Activated CD4-positive, alpha-beta T cell treated with anti-CD3 and anti-CD28 coated beads, Interleukin-2, amount 50 U/mL, for 16 hours (primary cell): ENCODE measurements at regions not wholly inside any gene's neighbourhood (a gene's known extent, or its start where the extent isn't known, plus 50 kb on each side); places are given as distances from the start of the nearest gene placed in this dataset.
"Not testable (repeated sequence)": the region's sequence is repeated elsewhere in the genome, so short reads cannot be mapped to it uniquely, and the experiment has no call there.

Experiments
- DNase-seq: peaks from one replicate; pipeline ENCODE4 v3.0.0-alpha.2; 2020

DNA sequence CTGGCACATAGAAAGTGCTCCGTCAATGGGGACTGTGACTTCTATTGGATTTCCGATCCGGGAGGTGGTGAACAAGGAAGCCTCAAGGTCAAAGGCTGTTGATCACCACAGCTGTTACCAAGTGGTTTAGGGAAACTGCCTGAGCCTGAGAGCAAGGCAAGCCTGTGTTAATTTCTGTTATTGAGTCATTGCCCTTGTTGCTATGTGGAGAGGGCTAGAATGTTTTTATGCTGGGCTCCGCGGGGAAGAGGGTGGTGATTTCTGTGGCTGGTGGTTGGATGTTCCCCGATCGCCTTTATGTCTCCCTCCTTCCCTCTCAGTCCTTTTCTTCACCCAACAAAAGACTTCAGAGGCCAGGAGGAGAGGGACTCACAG, 108.5 kb upstream of the ALX4 start:
- no peak for DNase-seq

DNA sequence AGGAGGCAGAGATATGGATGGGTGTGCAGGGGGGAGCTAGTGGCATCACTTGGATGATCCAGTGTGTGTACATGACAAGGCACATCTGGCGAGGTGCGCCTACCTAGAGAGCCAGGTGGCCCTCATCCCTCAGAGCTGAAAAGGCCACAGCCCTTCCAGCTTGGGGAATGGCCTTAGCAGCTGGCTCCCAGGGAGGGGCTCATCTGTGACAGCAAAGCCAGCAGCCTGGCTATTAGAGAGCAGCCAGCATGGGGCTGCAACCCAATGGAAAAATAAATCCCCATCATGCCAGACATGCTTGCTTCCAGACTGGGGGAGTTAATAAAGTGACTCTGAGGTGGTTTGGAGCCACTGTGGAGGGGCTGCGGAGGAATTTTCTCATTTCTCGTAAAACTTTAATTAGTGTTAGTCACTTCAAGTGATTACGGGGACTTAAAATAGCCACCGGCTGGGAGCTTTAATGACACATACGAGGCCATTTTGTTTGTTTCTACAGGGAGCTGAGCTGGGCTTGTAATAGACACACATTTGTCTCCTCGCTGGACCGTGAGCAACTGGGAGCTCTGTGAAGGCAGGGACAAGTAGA, 111.2 kb upstream of the ALX4 start:
- DNase-seq: no peak

DNA sequence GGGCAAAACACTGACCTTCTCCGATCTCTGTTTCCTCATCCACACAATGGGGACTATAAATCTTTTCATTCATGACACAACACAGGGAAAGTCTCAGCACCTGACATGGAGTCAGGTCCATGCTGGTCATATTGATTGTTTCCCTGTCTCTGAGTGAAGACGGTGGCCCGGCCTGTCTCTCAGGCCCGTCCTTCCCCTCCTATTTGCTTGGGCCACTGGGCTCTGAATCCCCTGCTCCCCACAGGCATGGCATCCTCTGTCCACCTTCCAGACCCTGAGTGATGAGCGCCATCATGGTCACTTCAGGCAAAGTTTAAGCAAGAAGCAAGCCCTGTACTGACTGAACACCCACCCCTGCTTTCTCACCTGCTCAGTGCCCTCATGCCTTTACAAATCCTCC, 113.3 kb upstream of the ALX4 start:
- no peak for DNase-seq

DNA sequence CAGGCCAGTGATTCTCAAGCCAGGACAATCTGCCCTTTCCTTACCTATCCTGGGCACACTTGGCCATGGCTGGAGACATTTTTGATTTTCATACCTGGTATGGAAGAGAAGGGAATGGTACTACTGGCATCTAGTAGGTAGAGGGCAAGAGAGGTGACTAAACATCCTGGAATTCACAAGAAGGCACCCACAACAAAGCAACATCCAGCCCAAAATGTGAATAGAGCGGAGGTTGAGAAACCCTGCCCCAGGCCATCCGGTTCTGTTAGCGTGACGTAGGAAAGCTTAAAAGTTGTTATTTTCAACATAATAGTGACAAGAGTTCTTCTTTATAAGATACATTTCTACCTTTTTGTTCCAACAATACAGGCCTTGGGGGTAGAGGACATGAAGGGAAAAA, 114.9 kb upstream of the ALX4 start:
- no peak for DNase-seq

DNA sequence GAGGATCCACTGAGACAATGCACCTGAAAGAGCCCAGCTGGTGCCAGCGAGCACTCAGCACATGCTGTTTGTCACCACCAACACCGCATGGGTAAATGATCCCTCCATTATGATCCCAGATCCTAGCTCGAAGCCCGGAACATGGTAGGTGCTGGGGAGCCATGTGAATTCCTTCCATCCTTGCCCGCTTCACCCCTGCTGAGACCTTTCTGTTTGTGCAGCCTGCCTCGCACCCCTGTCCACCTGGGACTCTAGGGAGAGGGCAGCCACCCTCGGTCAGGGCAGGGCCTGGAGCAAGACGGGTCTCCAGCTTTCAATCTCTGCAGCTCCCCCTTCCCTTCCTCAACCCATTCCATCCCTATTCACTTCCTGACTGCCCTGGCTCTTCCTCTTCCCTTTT, 116.2 kb upstream of the ALX4 start:
- DNase-seq: no peak

DNA sequence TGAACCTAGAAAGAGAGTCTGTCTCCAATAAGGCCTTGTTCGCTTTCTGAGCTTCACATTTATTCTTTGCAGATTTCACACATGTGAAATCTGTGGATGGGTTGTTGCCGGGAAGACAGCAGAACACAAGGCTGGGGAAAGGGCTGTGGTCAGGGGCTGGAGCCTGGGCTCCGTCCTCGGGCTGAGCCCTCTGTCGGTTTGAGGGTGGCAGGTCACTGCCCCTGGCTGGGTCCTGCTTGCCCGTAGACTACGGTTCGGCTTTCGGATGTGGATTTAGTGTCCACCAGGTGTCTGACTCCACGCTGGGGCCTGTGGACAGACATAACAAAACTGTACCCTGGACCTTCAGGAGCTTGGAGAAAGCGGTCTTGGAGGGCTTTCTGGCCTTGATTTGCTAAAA, 117.0 kb upstream of the ALX4 start:
- no peak for DNase-seq

DNA sequence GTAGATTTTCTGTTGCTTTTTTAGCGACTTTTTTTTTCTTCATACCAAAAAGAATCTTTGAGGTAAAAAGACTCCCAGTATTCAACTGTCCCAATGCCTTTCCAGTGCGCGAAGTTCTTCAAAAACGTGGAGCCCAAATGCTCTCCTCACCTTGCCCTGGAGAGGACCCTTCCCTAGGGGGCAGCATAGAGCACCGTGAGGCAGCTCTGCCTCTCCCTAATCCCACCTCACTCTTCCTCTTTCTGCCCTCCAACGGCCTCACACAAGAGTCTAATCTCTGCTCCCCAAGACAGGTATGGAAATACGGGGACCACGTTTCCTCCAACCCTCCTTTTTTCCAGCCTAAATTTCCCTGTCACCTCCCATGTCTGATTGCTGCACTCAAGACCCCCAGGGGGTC, 117.5 kb upstream of the ALX4 start:
- peak; percentile 12 for DNase-seq

DNA sequence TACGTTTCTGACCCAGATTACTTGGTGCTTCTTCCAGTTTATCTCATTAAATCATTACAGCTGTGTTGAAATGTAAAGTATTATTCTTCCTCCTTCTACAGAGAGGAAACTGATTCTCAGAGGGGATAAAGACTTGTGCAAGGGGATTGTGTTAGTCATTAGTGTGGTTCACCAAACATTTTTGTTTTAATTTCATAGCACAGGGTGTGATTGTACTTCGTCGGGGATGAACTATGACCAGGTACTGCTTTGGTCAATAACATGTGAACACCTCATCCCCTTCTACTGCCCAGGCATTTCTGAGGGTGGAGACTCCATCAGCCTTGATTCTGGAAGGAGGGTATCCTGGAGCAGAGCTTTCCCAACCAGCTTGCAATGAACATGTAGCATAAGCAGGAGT, 120.2 kb upstream of the ALX4 start:
- no peak for DNase-seq

DNA sequence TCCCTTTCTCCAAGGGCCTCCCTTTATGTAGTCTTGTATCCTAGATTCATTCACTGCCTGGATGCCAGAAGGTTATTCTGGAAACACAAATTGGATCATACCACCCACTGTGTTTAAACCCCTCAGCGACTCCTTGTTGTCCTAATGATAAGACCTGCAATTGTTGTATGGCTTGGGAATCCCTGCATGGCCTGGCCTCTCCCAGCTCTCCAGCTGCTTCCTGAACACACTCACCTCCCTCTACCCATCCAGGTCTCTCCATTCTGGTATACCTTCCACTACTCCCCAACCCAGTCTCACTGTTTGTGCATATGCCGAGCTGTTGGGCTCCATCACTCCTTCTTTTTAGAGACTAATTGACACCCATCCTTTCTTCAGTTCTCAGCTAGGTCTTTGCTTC, 124.3 kb upstream of the ALX4 start:
- no peak for DNase-seq

DNA sequence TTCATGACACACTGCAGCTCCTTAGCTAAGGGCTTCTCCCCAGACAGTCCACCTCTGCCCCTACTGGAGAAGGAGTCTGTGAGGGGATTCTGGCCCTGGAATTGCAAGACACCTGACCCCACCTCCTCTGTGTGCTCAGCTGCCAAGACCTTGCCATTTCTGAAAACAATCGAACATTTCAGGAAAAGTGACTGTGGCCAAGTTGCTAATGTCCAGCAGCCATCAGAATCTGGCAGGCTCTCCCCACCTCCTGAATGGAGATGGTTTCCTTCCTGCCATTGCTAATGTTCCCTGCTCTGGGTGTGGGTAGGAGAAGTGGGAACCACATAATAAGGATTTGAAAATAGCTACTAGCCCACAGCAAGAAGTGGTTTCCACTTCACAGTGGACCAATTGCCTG, 127.2 kb upstream of the ALX4 start:
- no peak for DNase-seq

DNA sequence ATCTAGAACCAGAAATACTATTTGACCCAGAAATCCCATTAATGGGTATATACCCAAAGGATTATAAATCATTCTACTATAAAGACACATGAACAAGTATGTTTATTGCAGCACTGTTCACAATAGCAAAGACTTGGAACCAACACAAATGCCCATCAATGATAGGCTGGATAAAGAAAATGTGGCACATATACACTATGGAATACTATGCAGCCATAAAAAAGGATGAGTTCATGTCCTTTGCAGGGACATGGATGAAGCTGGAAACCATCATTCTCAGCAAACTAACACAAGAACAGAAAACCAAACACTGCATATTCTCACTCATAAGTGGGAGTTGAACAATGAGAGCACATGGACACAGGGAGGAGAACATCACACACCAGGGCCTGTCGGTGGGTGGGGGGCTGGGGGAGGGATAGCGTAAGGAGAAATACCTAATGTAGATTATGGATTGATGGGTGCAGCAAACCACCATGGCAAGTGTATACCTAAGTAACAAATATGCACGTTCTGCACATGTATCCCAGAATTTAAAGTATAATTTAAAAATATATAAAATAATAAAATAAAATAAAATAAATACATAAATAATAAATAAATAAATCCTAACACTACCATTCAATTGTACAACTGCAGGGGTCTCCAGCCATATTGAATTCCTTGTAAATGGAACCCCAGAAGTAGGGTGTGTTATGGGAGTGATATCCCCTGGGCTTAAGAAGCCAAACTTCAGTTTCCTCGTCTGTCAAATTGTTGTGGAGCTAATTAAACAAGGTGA, 122.4 kb upstream of the CD82 start:
- DNase-seq: not testable (repeated sequence)

DNA sequence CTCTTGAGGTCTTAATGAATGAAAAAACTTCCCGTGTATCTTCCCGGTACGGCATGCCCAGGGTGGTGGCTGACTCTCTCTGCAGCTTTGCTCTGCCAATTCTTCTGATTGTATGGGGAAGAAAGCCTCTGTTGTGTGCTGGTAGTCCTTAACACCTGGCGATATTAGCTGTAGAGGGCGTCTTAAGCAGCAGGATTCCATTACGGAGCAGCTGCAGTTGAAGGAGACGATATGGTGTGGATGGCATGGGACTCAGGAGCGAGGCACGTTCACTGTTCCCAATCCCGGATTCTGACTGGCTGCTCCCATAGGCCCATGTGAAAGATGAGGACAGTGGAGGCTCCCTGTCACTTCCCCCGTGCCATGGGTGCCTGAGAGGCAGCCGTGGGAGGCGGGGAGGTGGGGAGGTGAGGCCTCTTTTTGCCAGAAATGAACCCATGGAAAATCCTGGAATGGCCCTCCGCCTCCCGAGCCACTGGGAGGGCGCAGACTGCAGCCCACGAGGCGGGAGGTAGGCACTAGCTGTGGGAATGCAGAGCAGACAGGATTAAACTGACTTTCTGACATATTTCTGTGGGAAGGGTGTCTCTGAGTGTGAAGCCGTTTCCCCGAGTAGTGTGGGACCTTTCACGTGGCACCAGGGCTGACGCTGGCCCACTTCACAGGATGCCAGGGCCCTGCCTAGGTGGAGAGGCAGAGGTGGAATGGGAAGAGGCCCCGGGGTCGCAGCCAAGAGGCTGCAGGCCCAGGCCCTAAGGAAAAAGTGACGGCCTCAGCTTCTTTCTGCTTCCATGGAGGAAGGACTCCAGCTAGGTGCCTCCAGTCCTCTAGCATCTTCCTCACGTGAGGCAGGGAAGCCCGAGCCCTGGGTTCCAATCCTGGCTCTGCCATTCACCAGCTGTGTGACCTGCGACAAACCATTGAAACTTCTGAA, 121.4 kb upstream of the CD82 start:
- DNase-seq: no peak

DNA sequence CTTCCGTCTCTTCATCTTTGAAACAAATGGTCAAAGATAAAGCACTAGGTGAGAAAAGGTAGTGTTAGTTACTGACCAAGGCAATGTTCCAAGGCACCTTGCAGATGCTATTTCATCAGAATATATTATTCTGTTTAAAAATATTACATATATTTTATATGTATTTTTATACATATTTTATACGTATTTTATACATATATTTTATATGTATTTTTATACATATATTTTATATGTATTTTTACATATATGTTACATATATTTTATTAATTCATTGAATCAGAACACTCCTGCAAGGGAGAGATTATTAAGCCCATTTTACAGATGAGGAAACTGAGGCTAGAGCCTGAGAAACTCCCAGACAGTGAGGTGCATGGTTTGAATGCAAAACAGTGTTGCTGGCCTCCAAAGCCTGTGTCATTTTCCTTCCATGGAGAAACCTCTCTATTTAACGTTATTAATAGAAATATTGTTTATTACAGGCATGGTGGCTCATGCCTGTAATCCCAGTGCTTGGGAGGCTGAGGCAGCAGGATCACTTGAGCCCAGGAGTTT, 120.6 kb upstream of the CD82 start:
- no peak for DNase-seq

DNA sequence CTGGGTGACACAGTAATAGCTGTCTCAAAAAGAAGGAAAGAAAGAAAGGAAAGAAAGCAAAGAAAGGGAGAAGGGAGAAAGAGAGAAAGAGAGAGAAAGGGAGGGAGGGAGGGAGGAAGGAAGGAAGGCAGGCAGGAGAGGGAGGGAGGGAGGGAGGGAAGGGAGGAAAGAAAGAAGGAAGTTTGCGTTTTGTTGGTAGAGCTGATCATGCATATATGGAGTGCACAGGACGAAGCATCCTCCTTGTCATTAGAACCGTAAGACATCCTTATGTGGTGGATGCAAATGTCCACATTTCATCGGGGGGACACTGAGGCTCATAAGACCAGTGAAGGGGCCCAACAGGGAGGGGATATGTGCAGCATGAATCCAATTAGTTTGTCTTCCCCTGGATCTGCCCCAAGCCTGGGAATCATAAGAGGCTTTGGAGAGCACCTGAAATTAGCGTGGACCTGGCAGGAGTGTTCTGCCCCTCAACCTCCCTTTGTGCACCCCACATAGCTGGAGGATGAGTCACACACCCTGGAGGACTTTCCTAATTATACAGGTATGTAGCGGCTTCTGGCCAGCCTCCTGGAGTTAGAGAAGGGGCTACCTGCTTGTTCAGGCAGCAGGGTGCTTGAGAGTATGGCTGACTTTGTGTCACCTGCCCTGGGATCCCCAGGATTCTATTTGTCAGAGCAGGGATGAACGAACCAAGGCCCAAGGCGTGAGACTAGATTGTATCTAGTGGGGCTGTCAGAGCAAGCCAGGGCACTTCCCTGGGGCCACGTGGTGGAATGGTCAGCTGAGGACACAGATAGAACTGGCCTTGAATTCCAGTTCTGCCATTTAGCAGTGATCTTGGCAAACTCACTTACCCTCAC, 119.7 kb upstream of the CD82 start:
- DNase-seq: no peak

DNA sequence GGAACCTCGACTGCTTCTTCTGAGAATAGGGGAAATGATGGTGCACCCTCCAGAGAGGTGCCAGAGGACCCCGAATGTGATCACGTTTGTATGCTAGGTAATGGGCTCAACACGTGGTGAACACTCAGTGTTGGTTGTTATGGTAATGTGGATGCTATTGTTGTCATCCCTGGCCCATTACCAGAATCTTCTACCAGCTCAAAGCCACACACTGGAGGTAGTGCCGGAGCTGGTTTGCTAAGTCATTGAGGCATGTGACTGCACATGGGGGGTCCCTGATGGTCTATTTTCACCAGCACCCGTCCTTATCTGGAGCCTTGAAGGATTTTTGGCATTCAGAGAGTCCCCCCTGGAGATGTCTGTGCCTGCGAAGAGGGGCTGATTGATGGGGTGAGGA, 119.1 kb upstream of the CD82 start:
- DNase-seq: no peak

DNA sequence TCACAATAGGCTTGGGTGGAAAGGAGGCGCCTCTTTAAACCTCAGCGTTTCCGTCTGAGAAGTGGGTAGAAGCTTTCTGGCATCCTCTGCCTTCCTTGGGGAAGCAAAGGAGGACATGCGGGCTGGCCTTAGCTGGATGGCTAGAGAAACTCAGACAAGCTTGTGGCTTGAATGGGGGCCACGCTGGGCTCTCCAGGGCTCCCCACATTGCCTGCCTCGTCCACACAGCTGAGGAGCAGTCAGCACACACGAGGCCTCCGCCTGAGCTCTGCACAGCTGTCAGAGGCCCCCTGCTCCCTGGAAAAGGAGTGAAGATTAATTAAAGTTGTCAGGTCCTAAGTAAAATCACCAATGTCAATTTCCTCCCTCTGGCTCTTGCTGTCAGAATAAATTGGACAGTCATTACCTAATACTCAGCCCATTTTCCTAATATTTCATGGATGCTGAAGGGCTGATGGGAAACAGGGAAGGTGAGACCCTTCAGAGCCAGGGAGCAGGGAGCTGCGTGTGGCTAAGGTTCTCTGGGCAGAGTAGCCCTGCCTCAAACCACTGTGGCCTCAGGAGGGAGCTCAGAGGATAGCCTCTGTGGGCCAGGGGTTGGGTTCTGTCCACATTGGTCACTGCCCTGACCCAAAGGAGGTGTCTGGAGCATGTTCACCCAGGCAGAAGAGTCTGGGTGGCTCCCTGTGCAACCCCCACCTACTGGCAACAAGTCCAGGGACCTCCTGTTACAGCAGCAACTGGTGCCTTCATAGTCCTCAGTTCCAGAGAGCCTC, 118.3 kb upstream of the CD82 start:
- no peak for DNase-seq

DNA sequence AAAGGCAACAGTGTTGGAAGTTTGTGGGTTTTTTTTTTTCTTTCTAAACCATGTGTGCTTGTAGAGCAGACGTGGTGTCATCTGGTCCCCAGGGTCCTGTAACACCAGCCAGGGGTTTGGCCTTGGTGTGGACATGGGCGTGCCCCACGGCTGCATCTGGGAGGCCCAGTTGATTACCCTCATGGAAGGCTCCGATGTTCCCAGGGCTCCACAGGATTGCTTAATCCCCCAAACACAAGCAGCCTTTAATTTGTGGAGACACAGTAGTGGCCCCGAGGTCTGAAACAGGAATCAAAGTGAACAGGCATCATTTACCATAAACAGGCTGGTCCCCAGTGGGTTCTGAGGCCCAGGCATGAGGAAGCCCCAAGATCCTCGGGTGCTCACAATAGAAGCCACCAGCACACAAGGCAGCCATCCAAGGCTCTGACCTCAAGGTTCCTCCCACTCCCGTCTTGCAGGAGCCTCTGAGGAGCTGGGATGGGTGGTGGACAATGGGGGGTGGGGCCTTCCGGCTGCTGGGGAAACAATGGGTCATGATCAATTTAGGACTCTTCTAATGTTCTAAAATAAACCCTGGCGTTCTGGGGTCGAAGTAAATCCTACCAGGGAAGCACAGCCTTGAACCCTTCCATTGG, 115.0 kb upstream of the CD82 start:
- DNase-seq: no peak

DNA sequence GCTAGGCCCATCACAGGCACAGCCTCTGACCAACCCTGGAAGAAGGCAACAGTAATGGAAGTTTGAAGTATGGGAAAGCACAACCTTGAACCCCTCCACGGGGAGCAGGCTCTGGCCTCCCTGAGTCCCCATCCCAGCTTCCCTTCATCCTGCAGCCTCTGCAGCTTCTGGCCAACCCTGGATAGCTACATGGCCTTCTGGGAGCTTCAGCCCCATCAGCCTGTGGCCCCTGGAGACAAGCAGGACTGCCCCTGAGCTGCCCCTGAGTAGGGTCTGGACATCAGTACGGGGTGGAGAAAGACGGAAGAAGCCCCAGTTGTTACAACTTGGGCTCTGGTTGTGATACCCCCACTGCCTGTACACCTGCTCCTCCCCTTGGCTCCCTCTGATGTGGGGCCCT, 113.8 kb upstream of the CD82 start:
- no peak for DNase-seq

DNA sequence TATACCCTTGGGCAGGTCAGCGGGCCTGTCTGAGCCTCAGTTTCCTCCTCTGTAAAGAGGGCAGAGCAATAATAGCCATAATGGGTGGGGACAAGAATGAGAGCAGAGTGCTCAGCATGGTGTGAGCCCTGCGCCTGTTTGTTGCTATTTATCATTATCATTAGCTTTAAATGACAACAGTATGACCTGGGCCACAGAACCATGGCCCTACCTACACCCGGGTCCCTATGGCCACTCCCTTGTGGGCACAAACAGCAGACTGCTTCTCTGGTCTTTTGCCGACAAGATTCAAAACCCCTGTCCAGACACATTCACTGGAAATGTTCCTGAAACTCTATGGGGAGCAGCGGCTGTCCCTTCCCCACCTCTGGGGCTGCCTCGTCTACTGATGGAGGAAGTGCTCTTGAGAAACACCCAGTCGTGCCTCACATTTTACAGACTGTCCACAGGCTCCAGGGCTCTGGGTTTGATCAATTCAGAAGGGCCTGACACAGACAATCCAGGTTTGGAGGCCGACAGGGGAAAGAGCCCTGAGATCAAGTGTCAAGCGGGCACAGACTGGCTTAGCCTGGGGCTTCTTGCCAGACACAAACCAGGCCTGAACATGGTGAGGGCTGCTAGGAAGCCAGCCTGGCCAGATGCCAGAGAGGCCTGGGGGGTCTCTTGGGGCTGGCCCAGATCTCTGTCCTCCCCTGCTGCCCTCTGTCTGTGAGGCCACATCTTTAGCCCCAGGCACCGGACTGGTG, 112.5 kb upstream of the CD82 start:
- DNase-seq: no peak

DNA sequence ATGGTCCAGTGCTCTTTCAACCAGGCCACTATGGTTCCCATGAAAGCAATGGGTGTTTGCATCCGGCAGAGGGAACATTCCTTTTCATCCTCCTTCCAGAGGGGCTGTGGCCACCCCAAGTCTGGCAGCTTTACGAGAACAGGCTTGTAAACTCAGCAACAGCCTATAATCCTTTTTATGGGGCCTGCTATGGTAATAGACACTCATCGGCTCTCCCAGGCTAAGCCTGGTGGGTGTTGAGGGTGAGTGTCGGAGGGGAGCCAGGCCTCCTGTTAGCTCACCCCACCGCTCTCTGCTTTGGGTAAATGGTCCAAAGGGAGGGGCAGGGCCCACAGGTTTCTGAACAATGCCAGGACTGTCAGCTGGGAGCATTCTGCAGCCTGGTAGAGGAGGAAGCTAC, 111.6 kb upstream of the CD82 start:
- no peak for DNase-seq

DNA sequence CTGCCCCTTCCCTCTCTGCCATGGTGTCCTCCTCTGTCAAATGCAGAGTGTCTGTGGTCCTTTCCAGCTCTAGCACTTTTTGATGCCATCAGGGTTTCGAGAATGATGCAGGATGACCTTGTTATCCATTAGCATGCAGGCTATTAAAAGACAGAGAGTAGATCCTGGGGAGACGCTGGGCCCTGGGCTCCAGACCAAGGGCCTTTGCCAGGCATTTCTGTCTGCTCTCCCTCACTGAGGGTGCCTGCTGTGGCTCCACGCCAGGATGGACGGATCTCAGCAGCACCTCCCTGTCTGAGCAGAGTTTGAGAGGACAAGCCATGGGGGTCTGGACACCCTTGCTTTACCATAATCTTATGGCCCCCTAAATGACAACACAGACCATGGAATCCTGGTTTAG, 110.8 kb upstream of the CD82 start:
- DNase-seq: no peak
